GM13976 (cell line): ENCODE measurements at regions not wholly inside any gene's neighbourhood (a gene's known extent, or its start where the extent isn't known, plus 50 kb on each side); places are given as distances from the start of the nearest gene placed in this dataset.

ENCODE experiments used
- DNase-seq: peaks from one replicate; pipeline ENCODE4 v3.0.0; 2012; ENCODE audit warnings: low spot score
- CTCF ChIP-seq: IDR thresholded peaks from 2 replicates; pipeline ENCODE4 v1.5.1; 2012; ENCODE audit warnings: borderline replicate concordance, mild to moderate bottlenecking; ENCODE audit not compliant: insufficient read depth; ENCODE audit errors: extremely low read depth, missing control alignments, control extremely low read depth
- in situ Hi-C: fragments of 300-500 bp; cut with MboI; formaldehyde crosslinking; loops from one replicate; pipeline ENCODE4 v1.12.0; 2022; ENCODE audit warnings: low sequenced_read_pairs, mixed read lengths, inconsistent platforms; ENCODE audit not compliant: unreplicated experiment

GRCh38 chr3:177689077-177689476 is 491.8 kb upstream of the TBL1XR1 start:
- DNase-seq, result no peak
- in situ Hi-C loops, result no loop called here
- no peak for TF ChIP-seq CTCF

GRCh38 chr3:177689869-177690268 is 492.6 kb upstream of the TBL1XR1 start:
- in situ Hi-C loops, result no loop called here
- TF ChIP-seq CTCF, result no peak
- no peak for DNase-seq

GRCh38 chr3:177690306-177690705 is 493.0 kb upstream of the TBL1XR1 start:
- in situ Hi-C loops, result no loop called here
- DNase-seq, result no peak
- TF ChIP-seq CTCF, result no peak

- in situ Hi-C loops, result no loop called here
- no peak for TF ChIP-seq CTCF
- no peak for DNase-seq
Measured at GRCh38 chr3:177692304-177692975, 495.2 kb upstream of the TBL1XR1 start.

- in situ Hi-C loops, result no loop called here
- TF ChIP-seq CTCF, result no peak
- no peak for DNase-seq
Measured at GRCh38 chr3:177693616-177694264, 496.5 kb upstream of the TBL1XR1 start.

- in situ Hi-C loops, result no loop called here
- no peak for DNase-seq
- TF ChIP-seq CTCF, result no peak
Measured at GRCh38 chr3:177694316-177694715, 497.0 kb upstream of the TBL1XR1 start.
